ENCODE measurements at regions not wholly inside any gene's neighbourhood (a gene's known extent, or its start where the extent isn't known, plus 50 kb on each side); places are given as distances from the start of the nearest gene placed in this dataset.

DNA sequence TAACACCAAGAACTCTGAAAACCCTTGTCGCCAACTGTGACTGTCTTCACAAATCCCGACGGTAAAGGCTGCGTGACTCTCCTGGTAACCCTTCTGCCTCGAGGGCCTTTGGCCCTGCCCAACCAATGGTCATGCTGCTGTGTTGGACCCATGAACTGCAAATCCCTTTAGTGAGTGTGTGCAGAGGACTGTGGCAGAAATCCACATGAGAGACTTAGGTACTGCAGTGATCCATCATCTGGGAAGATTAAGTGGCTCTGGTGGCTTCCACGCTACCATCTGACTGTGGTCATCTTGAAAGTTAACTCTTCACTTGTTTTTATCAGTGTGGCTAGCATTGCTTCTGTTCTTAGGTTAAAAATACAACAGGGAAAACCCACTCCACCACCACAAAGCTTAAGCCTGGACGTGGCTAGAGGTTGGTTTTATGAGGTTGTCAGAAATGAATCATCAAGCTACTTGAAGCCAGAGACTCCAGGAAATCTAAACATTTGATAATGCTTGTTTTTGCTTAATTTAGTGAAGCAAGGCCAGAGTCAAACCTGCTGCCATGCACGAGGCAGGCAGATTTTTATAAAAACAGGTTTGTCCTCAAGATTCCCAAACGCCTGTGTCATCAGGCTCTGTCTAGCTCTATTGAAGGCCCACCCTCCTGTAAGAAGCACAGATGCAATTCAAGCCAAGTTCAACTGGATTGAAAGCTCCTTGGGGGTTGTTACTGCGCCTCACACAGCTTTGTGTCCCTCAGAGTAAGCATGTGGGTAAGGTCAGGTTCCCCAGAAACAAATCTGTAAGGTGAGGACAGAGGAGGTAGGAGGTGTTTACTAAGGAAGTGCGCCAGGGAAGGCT is 52.7 kb upstream of the ERCC6L2 start:
- H3K27ac ChIP-seq, result peak overlapping the region; percentile 63
- TF ChIP-seq, protein P1, sequence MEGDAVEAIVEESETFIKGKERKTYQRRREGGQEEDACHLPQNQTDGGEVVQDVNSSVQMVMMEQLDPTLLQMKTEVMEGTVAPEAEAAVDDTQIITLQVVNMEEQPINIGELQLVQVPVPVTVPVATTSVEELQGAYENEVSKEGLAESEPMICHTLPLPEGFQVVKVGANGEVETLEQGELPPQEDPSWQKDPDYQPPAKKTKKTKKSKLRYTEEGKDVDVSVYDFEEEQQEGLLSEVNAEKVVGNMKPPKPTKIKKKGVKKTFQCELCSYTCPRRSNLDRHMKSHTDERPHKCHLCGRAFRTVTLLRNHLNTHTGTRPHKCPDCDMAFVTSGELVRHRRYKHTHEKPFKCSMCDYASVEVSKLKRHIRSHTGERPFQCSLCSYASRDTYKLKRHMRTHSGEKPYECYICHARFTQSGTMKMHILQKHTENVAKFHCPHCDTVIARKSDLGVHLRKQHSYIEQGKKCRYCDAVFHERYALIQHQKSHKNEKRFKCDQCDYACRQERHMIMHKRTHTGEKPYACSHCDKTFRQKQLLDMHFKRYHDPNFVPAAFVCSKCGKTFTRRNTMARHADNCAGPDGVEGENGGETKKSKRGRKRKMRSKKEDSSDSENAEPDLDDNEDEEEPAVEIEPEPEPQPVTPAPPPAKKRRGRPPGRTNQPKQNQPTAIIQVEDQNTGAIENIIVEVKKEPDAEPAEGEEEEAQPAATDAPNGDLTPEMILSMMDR (conservative IDR thresholded peaks at IDR 0.05), result no peak
- no peak for TF ChIP-seq ZFX (IDR thresholded peaks at IDR 0.05)

DNA sequence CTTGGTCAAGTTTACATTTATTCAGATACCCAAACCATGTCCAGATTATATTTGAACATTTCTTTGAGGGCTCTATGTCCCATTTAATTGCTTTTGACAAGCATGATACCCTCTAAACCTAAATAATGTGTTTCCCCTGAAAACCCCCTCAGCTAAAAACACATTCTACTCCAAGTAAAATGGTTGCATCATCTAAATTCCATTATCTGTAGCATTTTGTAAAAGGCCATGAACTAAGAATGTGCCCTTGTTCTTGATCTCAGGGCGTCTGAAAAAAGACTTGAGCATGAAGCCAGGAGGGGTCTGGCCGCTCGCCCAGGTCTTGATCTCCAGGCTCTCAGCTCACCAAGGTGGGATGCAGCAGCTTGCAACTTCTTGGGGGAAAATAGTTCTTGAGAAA is 53.5 kb upstream of the ERCC6L2 start:
- TF ChIP-seq, protein P1 (conservative IDR thresholded peaks at IDR 0.05), result no peak
- no peak for TF ChIP-seq ZFX (IDR thresholded peaks at IDR 0.05)
- peak overlapping the region; percentile 63 for H3K27ac ChIP-seq

DNA sequence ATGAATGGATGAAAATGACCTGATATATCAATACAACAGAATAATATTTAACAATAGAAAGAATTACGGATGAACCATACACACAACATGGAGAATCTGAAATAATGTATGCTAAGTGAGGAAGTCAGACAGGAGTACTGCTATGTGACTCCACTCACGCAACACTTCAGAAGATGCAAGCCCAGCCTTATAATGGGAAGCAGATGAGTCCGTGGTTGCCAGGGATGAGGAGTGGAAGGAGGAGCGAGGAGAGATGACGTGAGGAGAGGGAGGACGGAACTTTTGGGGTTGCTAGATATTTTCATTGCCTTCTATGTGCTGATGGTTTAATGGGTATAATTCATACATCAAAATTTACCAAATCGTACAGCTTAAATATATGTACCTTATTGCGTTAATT is 55.4 kb upstream of the ERCC6L2 start:
- TF ChIP-seq, protein P1 (conservative IDR thresholded peaks at IDR 0.05), result no peak
- no peak for TF ChIP-seq ZFX (IDR thresholded peaks at IDR 0.05)
- no peak overlapping the region for H3K27ac ChIP-seq

DNA sequence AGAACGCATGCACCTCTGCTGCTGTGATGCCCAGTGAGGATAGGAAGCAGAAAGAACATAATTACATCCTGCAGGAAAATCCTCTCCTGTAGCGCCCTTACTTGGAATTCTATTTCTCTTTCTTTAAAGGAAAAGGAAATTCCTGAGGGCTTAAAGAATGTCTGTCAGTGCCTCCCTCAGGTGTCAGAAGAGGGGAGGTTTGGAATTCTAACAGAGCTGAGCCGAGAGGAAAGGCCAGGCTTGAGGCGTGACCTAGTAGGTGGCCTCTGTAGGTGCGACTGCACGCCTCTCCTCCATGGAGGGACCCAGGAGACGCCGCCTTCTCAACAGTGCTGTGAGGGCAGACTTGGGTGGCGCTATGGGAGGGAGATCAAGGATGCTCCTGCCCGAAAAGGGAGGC is 55.9 kb upstream of the ERCC6L2 start:
- H3K27ac ChIP-seq, result no peak overlapping the region
- TF ChIP-seq, protein P1 (conservative IDR thresholded peaks at IDR 0.05), result no peak

DNA sequence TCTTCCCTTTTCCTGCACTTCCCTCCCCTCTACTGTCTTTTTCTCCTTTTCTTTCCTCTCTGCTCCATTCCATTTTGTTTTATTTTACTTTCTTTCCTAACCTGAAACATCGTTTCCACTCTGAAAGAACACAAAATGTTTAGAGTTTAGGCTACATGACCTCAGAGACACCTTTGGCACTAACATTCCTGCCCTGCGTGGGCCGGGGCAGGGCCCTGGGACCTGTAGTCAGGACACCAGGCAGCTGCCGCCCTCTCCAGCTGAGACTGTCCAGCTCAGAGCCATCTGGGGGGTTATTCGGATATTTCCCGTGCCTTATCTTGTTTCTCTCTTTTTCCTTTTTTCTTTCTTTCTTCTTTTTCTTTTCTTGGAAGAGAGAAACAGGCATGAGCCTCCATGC is 58.3 kb upstream of the ERCC6L2 start:
- no peak overlapping the region for H3K27ac ChIP-seq

DNA sequence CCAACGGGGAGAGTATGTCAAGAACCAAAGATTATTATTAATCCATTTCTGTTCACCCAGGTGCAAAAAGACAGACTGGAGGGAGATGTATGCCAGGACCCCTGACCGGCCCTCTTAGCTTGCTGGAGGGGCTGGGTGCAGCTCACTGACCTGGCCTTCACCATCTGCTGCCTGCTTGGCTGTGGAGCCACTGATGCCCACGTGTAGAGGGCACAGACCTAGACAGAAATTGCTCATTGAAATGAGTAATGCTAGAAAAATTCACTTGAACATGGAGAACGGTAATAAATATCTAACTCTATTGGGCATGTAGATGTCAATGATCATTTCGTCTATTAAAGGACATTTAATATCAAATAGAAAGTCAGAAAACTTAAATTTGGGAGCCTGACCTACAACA is 58.8 kb upstream of the ERCC6L2 start:
- no peak overlapping the region for H3K27ac ChIP-seq
- TF ChIP-seq, protein P1 (conservative IDR thresholded peaks at IDR 0.05), result no peak
- TF ChIP-seq ZFX (IDR thresholded peaks at IDR 0.05), result no peak

More for the DNA sequence above, 58.3 kb upstream of the ERCC6L2 start:
- no peak for TF ChIP-seq ZFX (IDR thresholded peaks at IDR 0.05)
- TF ChIP-seq, protein P1 (conservative IDR thresholded peaks at IDR 0.05), result no peak

DNA sequence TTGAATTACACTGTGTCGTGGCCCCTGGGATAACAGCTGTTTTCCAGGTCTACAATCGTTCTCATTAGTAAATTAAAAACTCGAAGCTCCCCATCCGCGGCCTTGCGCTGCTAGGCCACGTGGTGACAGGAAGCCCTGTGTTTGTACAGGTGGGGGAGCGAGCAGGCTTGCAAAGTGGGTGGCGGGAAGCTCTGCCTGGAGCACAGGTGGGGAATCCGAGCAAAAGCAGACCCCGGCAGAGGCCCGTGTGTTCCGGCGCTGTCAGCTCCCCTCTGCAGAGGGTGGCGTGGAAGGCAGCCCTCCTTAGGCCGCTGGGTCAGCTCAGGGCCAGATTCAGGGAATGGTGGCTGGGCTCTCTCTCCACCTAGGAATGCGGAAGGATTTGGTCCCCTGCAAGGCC is 59.5 kb upstream of the ERCC6L2 start:
- TF ChIP-seq ZFX (IDR thresholded peaks at IDR 0.05), result no peak
- TF ChIP-seq, protein P1 (conservative IDR thresholded peaks at IDR 0.05), result no peak
- no peak overlapping the region for H3K27ac ChIP-seq

Data from C4-2B (cell line).